Cardiac muscle cell (in vitro differentiated cells and primary cell): ENCODE measurements at regions not wholly inside any gene's neighbourhood (a gene's known extent, or its start where the extent isn't known, plus 50 kb on each side); places are given as distances from the start of the nearest gene placed in this dataset.

Source experiments
- DNase-seq, 2 donors: peaks; one replicate each; pipeline versions ENCODE4 v3.0.0 to v3.0.0-alpha.2; 2010 to 2017; ENCODE audit warnings: low read depth in 1 of 2, low spot score in 1 of 2
- H3K27ac ChIP-seq: fragments of 200-600 bp; sonication (generic); 2 replicates; pipeline ENCODE4 v1.5.1; 2016
- H3K27me3 ChIP-seq: fragments of 200-600 bp; sonication (generic); 2 replicates; pipeline ENCODE4 v1.6.0; 2016; ENCODE audit warnings: control low read depth
- H3K36me3 ChIP-seq: fragments of 200-600 bp; sonication (generic); 2 replicates; pipeline ENCODE4 v1.5.1; 2016; ENCODE audit warnings: control low read depth
- H3K4me1 ChIP-seq: fragments of 200-600 bp; sonication (generic); 2 replicates; pipeline ENCODE4 v1.8.1; 2017; ENCODE audit warnings: low read depth, mild to moderate bottlenecking, mixed run types
- H3K4me3 ChIP-seq: fragments of 200-600 bp; sonication (generic); 2 replicates; pipeline ENCODE4 v1.5.1; 2016; ENCODE audit warnings: mild to moderate bottlenecking
- H3K9me3 ChIP-seq: fragments of 200-600 bp; sonication (generic); 2 replicates; pipeline ENCODE4 v1.5.1; 2017; ENCODE audit warnings: low read depth, mild to moderate bottlenecking, control low read depth
- CTCF ChIP-seq: IDR thresholded peaks from 2 replicates; pipeline ENCODE4 v1.5.1; 2012; ENCODE audit warnings: low read depth, mild to moderate bottlenecking, low read length

- Histone ChIP-seq H3K4me1 (peaks cover 17% of the 10 kb centered on the region), H3K27ac (no peak overlapping the region), H3K9me3 (no peaks in the 10 kb centered on the region), H3K27me3 (no peaks in the 10 kb centered on the region), H3K36me3 (no peaks in the 10 kb centered on the region), H3K4me3 (no peak overlapping the region)
- TF ChIP-seq CTCF: no peak
- no peak for DNase-seq
Measured at GRCh38 chr11:112786886-112787530, 174.2 kb upstream of the NCAM1 start.

GRCh38 chr11:112789481-112789880, 171.7 kb upstream of the NCAM1 start:
- H3K36me3 ChIP-seq: no peaks in the 10 kb centered on the region
- no peak overlapping the region for H3K4me3 ChIP-seq
- H3K27me3 ChIP-seq: no peaks in the 10 kb centered on the region
- H3K27ac ChIP-seq: no peak overlapping the region
- peaks cover 17% of the 10 kb centered on the region for H3K4me1 ChIP-seq
- TF ChIP-seq CTCF: no peak
- no peak for DNase-seq
- no peaks in the 10 kb centered on the region for H3K9me3 ChIP-seq

GRCh38 chr11:112790286-112790685, 170.9 kb upstream of the NCAM1 start:
- no peak overlapping the region for H3K4me3 ChIP-seq
- H3K9me3 ChIP-seq: no peaks in the 10 kb centered on the region
- peaks cover 17% of the 10 kb centered on the region for H3K4me1 ChIP-seq
- no peaks in the 10 kb centered on the region for H3K36me3 ChIP-seq
- no peaks in the 10 kb centered on the region for H3K27me3 ChIP-seq
- TF ChIP-seq CTCF: no peak
- DNase-seq: no peak
- no peak overlapping the region for H3K27ac ChIP-seq

GRCh38 chr11:112792070-112792469, 169.2 kb upstream of the NCAM1 start:
- DNase-seq: no peak
- no peaks in the 10 kb centered on the region for H3K27me3 ChIP-seq
- no peaks in the 10 kb centered on the region for H3K36me3 ChIP-seq
- no peaks in the 10 kb centered on the region for H3K9me3 ChIP-seq
- no peak for TF ChIP-seq CTCF
- H3K4me3 ChIP-seq: no peak overlapping the region
- peaks cover 12% of the 10 kb centered on the region for H3K4me1 ChIP-seq
- no peak overlapping the region for H3K27ac ChIP-seq

GRCh38 chr11:112793416-112793815, 167.8 kb upstream of the NCAM1 start:
- H3K9me3 ChIP-seq: no peaks in the 10 kb centered on the region
- no peaks in the 10 kb centered on the region for H3K36me3 ChIP-seq
- H3K4me1 ChIP-seq: peaks cover 10% of the 10 kb centered on the region
- TF ChIP-seq CTCF: no peak
- H3K27ac ChIP-seq: no peak overlapping the region
- H3K4me3 ChIP-seq: no peak overlapping the region
- H3K27me3 ChIP-seq: no peaks in the 10 kb centered on the region
- no peak for DNase-seq
